ENCODE measurements at regions not wholly inside any gene's neighbourhood (a gene's known extent, or its start where the extent isn't known, plus 50 kb on each side); places are given as distances from the start of the nearest gene placed in this dataset.

- Histone ChIP-seq H2AK5ac (ENCODE audit: low read depth, low read length) (no peak overlapping the region), H3K4me1 (replicated peaks in 1 of 4; ENCODE audit: control insufficient read depth in 3 of 4, insufficient read depth in 4 of 4, low read length in 3 of 4) (no peaks in the 10 kb centered on the region), H2AFZ (ENCODE audit: low read length) (no peak overlapping the region), H3K4me3 (ENCODE audit: extremely low read depth in 1 of 4, insufficient read depth in 2 of 4, low read depth in 3 of 4, low read length in 4 of 4) (no peak overlapping the region), H3K27me3 (replicated peaks in 1 of 4; ENCODE audit: control insufficient read depth in 3 of 4, extremely low read depth in 1 of 4, insufficient read depth in 3 of 4, low read length in 3 of 4) (no peaks in the 10 kb centered on the region), H4K5ac (ENCODE audit: insufficient read length, low read depth, low read length) (no peak overlapping the region), H3K23me2 (ENCODE audit: low read depth, low read length) (no peaks in the 10 kb centered on the region), H3K23ac (ENCODE audit: insufficient read length) (no peak overlapping the region), H4K20me1 (replicated peaks in 1 of 2; ENCODE audit: control insufficient read depth in 1 of 2, insufficient read depth in 2 of 2, low read length in 2 of 2) (no peaks in the 10 kb centered on the region), H3K4me2 (ENCODE audit: insufficient read depth in 1 of 2, low read depth in 2 of 2, low read length in 2 of 2) (no peak overlapping the region), H4K8ac (ENCODE audit: extremely low read depth, insufficient read depth, low read length) (no peak overlapping the region), H2BK5ac (ENCODE audit: low read depth, low read length) (no peak overlapping the region), H3K56ac (replicated peaks; ENCODE audit: insufficient read length, low read depth, low read length) (no peak overlapping the region), H3K79me1 (ENCODE audit: low read depth, low read length) (no peaks in the 10 kb centered on the region), H2BK15ac (ENCODE audit: low read length) (no peak overlapping the region), H3K9ac (replicated peaks in 1 of 4; ENCODE audit: extremely low read depth in 1 of 4, low read depth in 3 of 4, low read length in 3 of 4) (no peak overlapping the region), H3K9me3 (ENCODE audit: insufficient read depth in 2 of 2, low read depth in 1 of 2, low read length in 1 of 2) (no peaks in the 10 kb centered on the region), H2BK20ac (ENCODE audit: low read length) (no peak overlapping the region), H4K91ac (replicated peaks; ENCODE audit: insufficient read length, low read length) (no peak overlapping the region), H2BK120ac (replicated peaks; ENCODE audit: low read depth, low read length) (no peak overlapping the region), H3K27ac (ENCODE audit: low read depth, low read length) (no peak overlapping the region), H3K14ac (ENCODE audit: insufficient read length) (no peak overlapping the region), H2BK12ac (ENCODE audit: low read depth, low read length) (no peak overlapping the region), H3K4ac (replicated peaks; ENCODE audit: insufficient read length, low read depth, low read length) (no peak overlapping the region), H3K18ac (ENCODE audit: extremely low read depth, low read length) (no peak overlapping the region), H3K79me2 (ENCODE audit: control insufficient read depth in 1 of 2, insufficient read depth in 2 of 2, low read length in 2 of 2) (no peaks in the 10 kb centered on the region), H3K36me3 (ENCODE audit: control insufficient read depth in 2 of 4, insufficient read depth in 4 of 4, low read length in 3 of 4) (no peaks in the 10 kb centered on the region)
- DNase-seq (ENCODE audit: low read depth in 1 of 2, low spot score in 2 of 2) = no peak
- 95% methylated on average over 5 of the region's 5 CpGs; no CpG with 5 or more reads in 1 of the 2 experiments for WGBS, 2 experiments (ENCODE audit: extremely low coverage in 1 of 2, insufficient coverage in 1 of 2, insufficient read length in 1 of 2, insufficient replicate concordance in 2 of 2, low coverage in 1 of 2, low lambda C conversion rate in 2 of 2, missing lambda C conversion rate in 1 of 2)
- CTCF ChIA-PET (ENCODE audit: partially characterized antibody) = interaction anchor here (0.6 to 2.8 kb wide), 4 partner anchors 181 to 667 kb away, joined by 3 to 8 read pairs (median 5); no protein-coding TSS in a partner anchor
- POLR2A ChIA-PET (ENCODE audit: partially characterized antibody) = no interaction called here
- TF ChIP-seq SIN3A (conservative IDR thresholded peaks at IDR 0.05 in 1 of 2, IDR thresholded peaks at IDR 0.05 in 1 of 2; ENCODE audit: low read depth in 1 of 2, low read length in 2 of 2) = no peak
- TF ChIP-seq POU5F1 (IDR thresholded peaks at IDR 0.05; ENCODE audit: low read depth, low read length) = no peak
- no peak for TF ChIP-seq JUND (IDR thresholded peaks at IDR 0.05; ENCODE audit: low read length)
- no peak for TF ChIP-seq RXRA (IDR thresholded peaks at IDR 0.05; ENCODE audit: insufficient read depth, low read depth, low read length)
- no peak for TF ChIP-seq KDM5A (IDR thresholded peaks at IDR 0.05; ENCODE audit: low read length)
- no peak for TF ChIP-seq EGR1 (IDR thresholded peaks at IDR 0.05; ENCODE audit: borderline replicate concordance, low read depth, low read length)
- no peak for TF ChIP-seq TAF7 (optimal IDR thresholded peaks at IDR 0.05; ENCODE audit: borderline replicate concordance, low read depth, low read length)
- no peak for TF ChIP-seq SP4 (IDR thresholded peaks at IDR 0.05; ENCODE audit: low read length)
- no peak for FAIRE-seq
Observed at GRCh38 chr2:224174990-224175389, 135.9 kb upstream of the SERPINE2 start.
